ENCODE measurements at regions not wholly inside any gene's neighbourhood (a gene's known extent, or its start where the extent isn't known, plus 50 kb on each side); places are given as distances from the start of the nearest gene placed in this dataset.
"Not testable (repeated sequence)": the region's sequence is repeated elsewhere in the genome, so short reads cannot be mapped to it uniquely, and the experiment has no call there.

DNA sequence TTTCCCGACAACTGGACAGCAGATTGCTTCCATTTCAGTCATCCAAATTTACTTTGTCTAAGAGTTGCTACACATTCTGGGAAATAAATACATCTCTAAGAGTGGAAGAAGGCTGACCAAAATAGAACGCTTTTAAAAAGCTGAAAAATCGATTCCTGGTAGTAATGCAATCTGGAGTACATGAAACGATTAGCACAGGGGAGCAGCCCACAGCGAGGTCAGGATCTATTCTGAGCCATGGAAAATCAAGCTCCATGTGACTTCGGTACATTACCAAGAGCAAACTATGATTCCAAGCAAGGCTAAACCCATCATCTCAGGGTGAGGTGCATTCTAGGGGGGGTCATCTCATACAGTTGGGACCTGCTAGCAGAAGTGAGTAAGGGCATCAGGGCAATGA, 249.3 kb downstream of the BLID start:
- H3K4me3 ChIP-seq (ENCODE audit: control insufficient read depth, low read depth, low read length), result no peak overlapping the region
- TF ChIP-seq, protein P1, sequence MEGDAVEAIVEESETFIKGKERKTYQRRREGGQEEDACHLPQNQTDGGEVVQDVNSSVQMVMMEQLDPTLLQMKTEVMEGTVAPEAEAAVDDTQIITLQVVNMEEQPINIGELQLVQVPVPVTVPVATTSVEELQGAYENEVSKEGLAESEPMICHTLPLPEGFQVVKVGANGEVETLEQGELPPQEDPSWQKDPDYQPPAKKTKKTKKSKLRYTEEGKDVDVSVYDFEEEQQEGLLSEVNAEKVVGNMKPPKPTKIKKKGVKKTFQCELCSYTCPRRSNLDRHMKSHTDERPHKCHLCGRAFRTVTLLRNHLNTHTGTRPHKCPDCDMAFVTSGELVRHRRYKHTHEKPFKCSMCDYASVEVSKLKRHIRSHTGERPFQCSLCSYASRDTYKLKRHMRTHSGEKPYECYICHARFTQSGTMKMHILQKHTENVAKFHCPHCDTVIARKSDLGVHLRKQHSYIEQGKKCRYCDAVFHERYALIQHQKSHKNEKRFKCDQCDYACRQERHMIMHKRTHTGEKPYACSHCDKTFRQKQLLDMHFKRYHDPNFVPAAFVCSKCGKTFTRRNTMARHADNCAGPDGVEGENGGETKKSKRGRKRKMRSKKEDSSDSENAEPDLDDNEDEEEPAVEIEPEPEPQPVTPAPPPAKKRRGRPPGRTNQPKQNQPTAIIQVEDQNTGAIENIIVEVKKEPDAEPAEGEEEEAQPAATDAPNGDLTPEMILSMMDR (IDR thresholded peaks at IDR 0.05; ENCODE audit: control insufficient read depth, insufficient read depth, low read depth, low read length, missing control alignments), result no peak
- DNase-seq (ENCODE audit: low read depth), result no peak

GRCh38 chr11:121864660-121865059, 251.4 kb downstream of the BLID start:
- TF ChIP-seq, protein P1 (IDR thresholded peaks at IDR 0.05; ENCODE audit: control insufficient read depth, insufficient read depth, low read depth, low read length, missing control alignments), result no peak
- H3K4me3 ChIP-seq (ENCODE audit: control insufficient read depth, low read depth, low read length), result no peak overlapping the region
- DNase-seq (ENCODE audit: low read depth), result no peak

GRCh38 chr11:121863126-121863525, 252.9 kb downstream of the BLID start:
- no peak for DNase-seq (ENCODE audit: low read depth)
- TF ChIP-seq, protein P1 (IDR thresholded peaks at IDR 0.05; ENCODE audit: control insufficient read depth, insufficient read depth, low read depth, low read length, missing control alignments), result no peak
- H3K4me3 ChIP-seq (ENCODE audit: control insufficient read depth, low read depth, low read length), result no peak overlapping the region

DNA sequence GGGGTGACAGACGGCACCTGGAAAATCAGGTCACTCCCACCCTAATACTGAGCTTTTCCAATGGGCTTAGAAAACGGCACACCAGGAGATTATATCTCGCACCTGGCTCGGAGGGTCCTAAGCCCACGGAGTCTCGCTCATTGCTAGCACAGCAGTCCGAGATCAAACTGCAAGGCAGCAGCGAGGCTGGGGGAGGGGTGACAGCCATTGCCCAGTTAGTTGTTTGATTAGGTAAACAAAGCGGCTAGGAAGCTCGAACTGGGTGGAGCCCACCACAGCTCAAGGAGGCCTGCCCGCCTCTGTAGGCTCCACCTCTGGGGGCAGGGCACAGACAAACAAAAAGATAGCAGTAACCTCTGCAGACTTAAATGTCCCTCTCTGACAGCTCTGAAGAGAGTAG, 260.9 kb downstream of the BLID start:
- not testable (repeated sequence) for H3K4me3 ChIP-seq (ENCODE audit: control insufficient read depth, low read depth, low read length); DNase-seq (ENCODE audit: low read depth)

DNA sequence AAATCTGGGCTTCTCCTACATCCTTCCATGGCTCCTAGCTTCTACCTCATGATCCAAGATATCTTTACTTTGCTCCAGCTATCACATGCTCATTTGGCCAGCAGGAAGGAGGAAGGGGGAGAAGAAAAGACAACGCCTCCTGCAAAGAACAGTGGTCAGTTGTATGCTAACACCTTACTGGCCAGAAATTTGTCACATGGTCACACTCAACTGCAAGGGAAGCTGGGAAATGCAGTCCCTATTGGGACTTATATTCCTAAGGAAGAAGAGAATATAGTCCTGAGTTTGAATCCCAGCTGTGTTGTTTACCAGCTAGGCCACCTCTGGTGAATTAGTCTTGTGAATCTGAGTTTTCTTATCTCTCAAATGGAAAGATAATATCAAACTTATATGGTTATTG, 272.0 kb downstream of the BLID start:
- H3K4me3 ChIP-seq (ENCODE audit: control insufficient read depth, low read depth, low read length), result no peak overlapping the region
- TF ChIP-seq, protein P1 (IDR thresholded peaks at IDR 0.05; ENCODE audit: control insufficient read depth, insufficient read depth, low read depth, low read length, missing control alignments), result no peak
- DNase-seq (ENCODE audit: low read depth), result no peak

DNA sequence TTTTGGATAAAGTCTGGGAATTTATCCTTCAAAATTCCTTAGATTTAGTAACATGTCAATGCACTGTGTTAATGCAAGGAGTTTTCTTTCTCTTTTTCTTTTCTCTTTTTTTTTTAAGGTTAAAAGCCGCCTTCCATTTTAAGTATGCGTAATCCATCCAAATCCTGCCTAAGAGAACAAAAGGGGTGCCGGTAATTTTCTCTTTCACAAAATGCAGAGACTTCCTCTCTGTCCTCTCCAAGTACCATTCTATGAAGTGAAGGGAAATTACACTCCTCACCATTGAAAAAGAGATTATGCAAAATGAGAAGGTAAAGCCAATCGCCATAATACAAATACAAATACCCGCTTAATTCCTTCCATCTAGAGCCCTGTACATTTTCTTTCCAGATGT, 273.8 kb downstream of the BLID start:
- no peak overlapping the region for H3K4me3 ChIP-seq (ENCODE audit: control insufficient read depth, low read depth, low read length)
- TF ChIP-seq, protein P1 (IDR thresholded peaks at IDR 0.05; ENCODE audit: control insufficient read depth, insufficient read depth, low read depth, low read length, missing control alignments), result no peak
- DNase-seq (ENCODE audit: low read depth), result no peak

DNA sequence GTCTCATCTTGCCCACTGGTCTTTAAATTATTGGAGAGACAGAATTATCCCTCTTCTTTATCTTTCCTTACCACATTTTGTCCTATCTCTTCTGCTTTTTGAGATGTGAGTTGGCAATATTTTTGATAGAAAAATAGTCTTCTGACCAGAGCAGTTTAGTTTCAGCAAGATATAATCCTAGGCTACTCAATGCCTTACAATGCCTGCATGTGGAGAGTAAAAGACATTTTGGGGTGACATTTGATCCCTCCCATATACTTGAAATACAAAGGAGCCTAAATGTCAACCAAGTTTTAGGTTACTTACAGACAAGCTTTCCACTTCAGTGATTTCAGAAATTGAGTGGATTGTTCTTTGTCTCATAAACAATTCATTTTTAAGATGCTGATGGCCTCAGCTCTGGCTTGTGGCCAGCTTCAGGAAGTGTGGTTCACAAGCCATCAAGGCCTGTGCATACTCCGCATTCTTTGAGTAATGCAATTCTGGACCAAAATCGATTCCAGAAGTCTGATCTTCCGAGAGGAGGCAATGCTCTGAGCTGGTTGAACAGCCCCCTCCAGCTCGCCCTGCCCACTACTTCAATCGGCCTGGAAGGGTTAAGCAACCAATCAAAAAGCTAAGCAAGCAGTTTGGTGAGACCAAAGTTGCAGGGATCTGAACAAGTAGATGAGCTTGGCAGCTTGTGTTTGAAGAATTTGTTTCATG, 274.4 kb downstream of the BLID start:
- peak; percentile 87 for DNase-seq (ENCODE audit: low read depth)

More for the DNA sequence above, 274.4 kb downstream of the BLID start:
- TF ChIP-seq, protein P1 (IDR thresholded peaks at IDR 0.05; ENCODE audit: control insufficient read depth, insufficient read depth, low read depth, low read length, missing control alignments), result no peak
- no peak overlapping the region for H3K4me3 ChIP-seq (ENCODE audit: control insufficient read depth, low read depth, low read length)
